H1 (cell line): ENCODE measurements at regions not wholly inside any gene's neighbourhood (a gene's known extent, or its start where the extent isn't known, plus 50 kb on each side); places are given as distances from the start of the nearest gene placed in this dataset.

Experiments used
- CTCF ChIP-seq, 3 experiments: IDR thresholded peaks; 1 replicate in 2 of 3; 2 replicates in 1 of 3; pipeline versions ENCODE4 v1.5.1 to v1.6.1; 2011; ENCODE audit warnings: low read length in 3 of 3, mild to moderate bottlenecking in 3 of 3, inconsistent platforms in 2 of 3, low read depth in 1 of 3, moderate library complexity in 1 of 3; ENCODE audit not compliant: insufficient read depth in 1 of 3; ENCODE audit errors: control extremely low read depth in 1 of 3
- KDM1A ChIP-seq: fragments of 200-600, 300-600 bp; sonication (generic); IDR thresholded peaks from 2 replicates; pipeline ENCODE4 v1.7.1; 2016; ENCODE audit warnings: mild to moderate bottlenecking, low read length, borderline replicate concordance
- POLR2AphosphoS5 ChIP-seq: IDR thresholded peaks from 2 replicates; pipeline ENCODE4 v1.6.1; 2011; ENCODE audit warnings: low read depth, low read length
- RAD21 ChIP-seq, 2 experiments: IDR thresholded peaks in 1 of 2; conservative IDR thresholded peaks in 1 of 2; 2 replicates each; pipeline ENCODE4 v1.6.1; 2011; ENCODE audit warnings: low read depth in 2 of 2, low read length in 2 of 2, improper control_type of control experiment in 1 of 2, inconsistent platforms in 1 of 2, mild to moderate bottlenecking in 1 of 2, moderate library complexity in 1 of 2
- SP2 ChIP-seq: IDR thresholded peaks from 2 replicates; pipeline ENCODE4 v1.6.1; 2012; ENCODE audit warnings: mild to moderate bottlenecking, low read length, inconsistent platforms
- SRF ChIP-seq: IDR thresholded peaks from 2 replicates; pipeline ENCODE4 v1.6.1; 2011; ENCODE audit warnings: mild to moderate bottlenecking, low read depth, low read length, moderate library complexity
- TAF1 ChIP-seq: IDR thresholded peaks from 2 replicates; pipeline ENCODE4 v1.6.1; 2011; ENCODE audit warnings: mild to moderate bottlenecking, low read depth, low read length
- TF ChIP-seq, protein P1 (sequence below): IDR thresholded peaks from 2 replicates; pipeline ENCODE4 v1.6.1; 2012; ENCODE audit warnings: inconsistent platforms

DNA sequence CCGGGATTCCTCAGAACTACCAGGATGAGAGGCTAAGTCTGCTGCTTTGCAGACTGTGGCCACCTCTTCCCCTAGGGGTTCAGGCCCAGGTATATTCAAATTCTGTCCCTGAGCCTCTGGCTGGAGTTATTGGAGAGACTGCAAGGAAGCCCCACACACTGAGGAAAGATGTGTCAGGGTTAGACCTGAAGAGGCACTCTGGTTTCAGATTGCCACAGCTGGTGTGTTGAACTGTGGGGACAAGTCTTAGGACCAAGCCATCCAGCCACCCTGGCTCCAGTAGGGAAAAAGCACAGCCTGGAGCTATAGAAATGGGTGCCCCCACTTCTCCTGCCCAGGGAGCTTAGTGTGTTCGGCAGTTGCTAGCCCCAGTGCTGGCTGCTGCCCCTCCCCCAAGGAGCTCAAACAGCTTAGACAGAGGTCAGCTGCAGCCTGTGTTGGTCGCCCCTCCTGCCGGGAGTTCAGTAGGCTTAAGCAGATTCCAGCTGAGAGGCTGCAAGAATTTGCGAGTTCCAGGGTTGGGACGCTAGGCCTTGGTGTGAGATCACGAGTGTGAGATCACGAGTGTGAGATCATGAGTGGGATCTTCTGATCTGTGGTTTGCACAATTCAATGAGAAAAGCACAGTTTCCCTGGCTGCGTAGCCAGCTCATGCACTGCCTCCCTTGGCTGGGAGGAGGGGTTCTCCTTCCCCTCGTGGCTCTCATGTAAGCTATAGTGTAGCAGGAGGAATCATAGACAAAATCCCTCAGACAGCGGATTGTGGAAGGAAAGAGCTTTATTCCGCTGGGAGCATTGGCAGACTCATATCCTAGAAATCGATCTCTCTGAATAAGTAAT lies 552.1 kb upstream of the CHORDC1 start:
- TF ChIP-seq, protein P1, sequence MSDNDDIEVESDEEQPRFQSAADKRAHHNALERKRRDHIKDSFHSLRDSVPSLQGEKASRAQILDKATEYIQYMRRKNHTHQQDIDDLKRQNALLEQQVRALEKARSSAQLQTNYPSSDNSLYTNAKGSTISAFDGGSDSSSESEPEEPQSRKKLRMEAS, result no peak
- TF ChIP-seq SP2, result no peak
- no peak for TF ChIP-seq RAD21 (IDR thresholded peaks at IDR 0.05 in 1 of 2, conservative IDR thresholded peaks at IDR 0.05 in 1 of 2; ENCODE audit: low read depth in 2 of 2, low read length in 2 of 2)
- TF ChIP-seq CTCF (IDR thresholded peaks at IDR 0.05; ENCODE audit: control extremely low read depth in 1 of 3, insufficient read depth in 1 of 3, low read depth in 1 of 3, low read length in 3 of 3), result no peak
- TF ChIP-seq SRF, result no peak
- no peak for TF ChIP-seq POLR2AphosphoS5
- no peak for TF ChIP-seq TAF1
- no peak for TF ChIP-seq KDM1A
